ENCODE measurements at regions not wholly inside any gene's neighbourhood (a gene's known extent, or its start where the extent isn't known, plus 50 kb on each side); places are given as distances from the start of the nearest gene placed in this dataset.

- Mint-ChIP-seq H3K4me3 (no peak overlapping the region), H3K27me3 (ENCODE audit: insufficient read depth, low read depth) (no peaks in the 10 kb centered on the region), H3K9me3 (no peaks in the 10 kb centered on the region), H3K27ac (no peak overlapping the region), H3K36me3 (no peaks in the 10 kb centered on the region), H3K4me1 (peaks cover 9% of the 10 kb centered on the region)
- H3K4me1 ChIP-seq = peaks cover 3% of the 10 kb centered on the region
- no peaks in the 10 kb centered on the region for H3K36me3 ChIP-seq
- no peaks in the 10 kb centered on the region for H4K20me1 ChIP-seq (ENCODE audit: low read depth)
- H3K9me3 ChIP-seq (ENCODE audit: low read depth) = no peaks in the 10 kb centered on the region
- H3K9ac ChIP-seq = no peak overlapping the region
- no peak overlapping the region for H2AFZ ChIP-seq (replicated peaks)
- H3K4me3 ChIP-seq = no peak overlapping the region
- no peak for DNase-seq (ENCODE audit: low spot score)
- no peak overlapping the region for H3K4me2 ChIP-seq
- H3K27ac ChIP-seq = no peak overlapping the region
- no peaks in the 10 kb centered on the region for H3F3A ChIP-seq (ENCODE audit: low read depth)
- no peaks in the 10 kb centered on the region for H3K27me3 ChIP-seq
- TF ChIP-seq EZH2phosphoT487 (IDR thresholded peaks at IDR 0.05) (no peak), EZH2 (IDR thresholded peaks at IDR 0.05) (no peak)
- TF ChIP-seq, protein P1, sequence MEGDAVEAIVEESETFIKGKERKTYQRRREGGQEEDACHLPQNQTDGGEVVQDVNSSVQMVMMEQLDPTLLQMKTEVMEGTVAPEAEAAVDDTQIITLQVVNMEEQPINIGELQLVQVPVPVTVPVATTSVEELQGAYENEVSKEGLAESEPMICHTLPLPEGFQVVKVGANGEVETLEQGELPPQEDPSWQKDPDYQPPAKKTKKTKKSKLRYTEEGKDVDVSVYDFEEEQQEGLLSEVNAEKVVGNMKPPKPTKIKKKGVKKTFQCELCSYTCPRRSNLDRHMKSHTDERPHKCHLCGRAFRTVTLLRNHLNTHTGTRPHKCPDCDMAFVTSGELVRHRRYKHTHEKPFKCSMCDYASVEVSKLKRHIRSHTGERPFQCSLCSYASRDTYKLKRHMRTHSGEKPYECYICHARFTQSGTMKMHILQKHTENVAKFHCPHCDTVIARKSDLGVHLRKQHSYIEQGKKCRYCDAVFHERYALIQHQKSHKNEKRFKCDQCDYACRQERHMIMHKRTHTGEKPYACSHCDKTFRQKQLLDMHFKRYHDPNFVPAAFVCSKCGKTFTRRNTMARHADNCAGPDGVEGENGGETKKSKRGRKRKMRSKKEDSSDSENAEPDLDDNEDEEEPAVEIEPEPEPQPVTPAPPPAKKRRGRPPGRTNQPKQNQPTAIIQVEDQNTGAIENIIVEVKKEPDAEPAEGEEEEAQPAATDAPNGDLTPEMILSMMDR (IDR thresholded peaks at IDR 0.05) = no peak
- no peaks in the 10 kb centered on the region for H3K79me2 ChIP-seq (ENCODE audit: low read depth)
Observed at GRCh38 chr5:44644628-44645027, 164.1 kb upstream of the MRPS30 start.

DNA sequence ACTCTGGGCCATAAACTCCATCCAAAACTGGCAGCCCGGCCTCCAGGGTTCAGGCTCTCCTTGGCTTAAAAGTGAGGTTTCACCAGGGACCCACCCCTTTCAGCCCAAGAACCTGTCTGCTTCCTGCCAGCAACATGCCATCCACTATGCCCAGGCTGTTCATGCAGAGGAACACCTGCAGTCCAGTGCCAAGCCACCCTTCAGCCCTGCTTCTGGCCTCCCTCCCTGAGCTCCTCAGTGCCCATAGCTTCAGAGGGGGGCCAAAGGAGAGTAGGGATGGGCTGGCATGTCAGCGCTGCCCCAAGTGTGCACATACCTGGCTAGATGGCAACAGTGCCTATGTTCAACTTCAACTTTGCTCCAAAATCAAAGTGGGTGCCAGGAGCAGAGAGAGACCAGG is 166.9 kb upstream of the MRPS30 start:
- no peak for TF ChIP-seq EZH2 (IDR thresholded peaks at IDR 0.05)
- TF ChIP-seq EZH2phosphoT487 (IDR thresholded peaks at IDR 0.05) = no peak
- TF ChIP-seq, protein P1 (IDR thresholded peaks at IDR 0.05) = no peak
- no peak overlapping the region for H2AFZ ChIP-seq (replicated peaks)
- H3K9ac ChIP-seq = no peak overlapping the region
- Mint-ChIP-seq H3K36me3 (no peaks in the 10 kb centered on the region), H3K9me3 (no peaks in the 10 kb centered on the region), H3K27me3 (ENCODE audit: insufficient read depth, low read depth) (no peaks in the 10 kb centered on the region), H3K4me3 (no peak overlapping the region), H3K27ac (no peak overlapping the region), H3K4me1 (peaks cover 9% of the 10 kb centered on the region)
- H3K4me1 ChIP-seq = peaks cover 12% of the 10 kb centered on the region
- peaks cover 6% of the 10 kb centered on the region for H3F3A ChIP-seq (ENCODE audit: low read depth)
- H3K4me3 ChIP-seq = no peak overlapping the region
- H4K20me1 ChIP-seq (ENCODE audit: low read depth) = no peaks in the 10 kb centered on the region
- no peaks in the 10 kb centered on the region for H3K36me3 ChIP-seq
- H3K79me2 ChIP-seq (ENCODE audit: low read depth) = no peaks in the 10 kb centered on the region
- no peaks in the 10 kb centered on the region for H3K27me3 ChIP-seq
- DNase-seq (ENCODE audit: low spot score) = no peak
- H3K4me2 ChIP-seq = no peak overlapping the region
- H3K27ac ChIP-seq = no peak overlapping the region
- H3K9me3 ChIP-seq (ENCODE audit: low read depth) = no peaks in the 10 kb centered on the region

- Histone ChIP-seq H3K36me3 (no peaks in the 10 kb centered on the region), H3K4me2 (no peak overlapping the region), H3K9ac (no peak overlapping the region), H3F3A (ENCODE audit: low read depth) (peaks cover 6% of the 10 kb centered on the region), H3K27me3 (no peaks in the 10 kb centered on the region), H3K4me1 (peaks cover 9% of the 10 kb centered on the region), H3K4me3 (no peak overlapping the region), H3K9me3 (ENCODE audit: low read depth) (no peaks in the 10 kb centered on the region), H3K79me2 (ENCODE audit: low read depth) (no peaks in the 10 kb centered on the region), H2AFZ (replicated peaks) (no peak overlapping the region), H4K20me1 (ENCODE audit: low read depth) (no peaks in the 10 kb centered on the region), H3K27ac (no peak overlapping the region)
- DNase-seq (ENCODE audit: low spot score) = no peak
- no peak for TF ChIP-seq EZH2phosphoT487 (IDR thresholded peaks at IDR 0.05)
- TF ChIP-seq, protein P1 (IDR thresholded peaks at IDR 0.05) = no peak
- no peak for TF ChIP-seq EZH2 (IDR thresholded peaks at IDR 0.05)
- H3K9me3 Mint-ChIP-seq = no peaks in the 10 kb centered on the region
- no peaks in the 10 kb centered on the region for H3K27me3 Mint-ChIP-seq (ENCODE audit: insufficient read depth, low read depth)
- H3K36me3 Mint-ChIP-seq = no peaks in the 10 kb centered on the region
- H3K4me1 Mint-ChIP-seq = peaks cover 4% of the 10 kb centered on the region
- H3K4me3 Mint-ChIP-seq = no peak overlapping the region
- H3K27ac Mint-ChIP-seq = no peak overlapping the region
Observed at GRCh38 chr5:44640945-44641456, 167.7 kb upstream of the MRPS30 start.
